ENCODE measurements at regions not wholly inside any gene's neighbourhood (a gene's known extent, or its start where the extent isn't known, plus 50 kb on each side); places are given as distances from the start of the nearest gene placed in this dataset.
A peak's percentile ranks its signal among the peaks of the same experiment; 100 is the strongest.

DNA sequence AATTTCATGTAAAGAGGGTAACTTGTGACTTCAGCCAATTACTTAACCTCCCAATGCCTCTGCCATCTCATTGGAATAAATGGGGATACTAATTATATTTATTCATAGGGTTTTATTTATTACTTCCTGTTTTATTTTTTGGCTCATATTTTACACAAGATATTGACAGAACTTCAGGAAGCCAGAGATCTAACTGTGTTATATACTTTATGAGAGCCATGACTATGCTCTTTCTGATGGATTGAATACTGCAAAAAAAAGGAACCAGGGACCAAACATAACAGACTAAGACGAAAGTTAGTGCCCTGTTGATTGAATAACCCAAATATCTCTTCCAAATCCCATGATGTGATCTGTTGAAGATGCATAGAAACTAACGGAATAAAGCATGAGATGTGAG lies 243.3 kb upstream of the STARD13 start:
- H3K27ac ChIP-seq (ENCODE audit: low read depth, low read length): no peak overlapping the region
- H3K27me3 ChIP-seq (ENCODE audit: control insufficient read depth, insufficient read depth, low read length): no peaks in the 10 kb centered on the region
- TF ChIP-seq, protein P1, sequence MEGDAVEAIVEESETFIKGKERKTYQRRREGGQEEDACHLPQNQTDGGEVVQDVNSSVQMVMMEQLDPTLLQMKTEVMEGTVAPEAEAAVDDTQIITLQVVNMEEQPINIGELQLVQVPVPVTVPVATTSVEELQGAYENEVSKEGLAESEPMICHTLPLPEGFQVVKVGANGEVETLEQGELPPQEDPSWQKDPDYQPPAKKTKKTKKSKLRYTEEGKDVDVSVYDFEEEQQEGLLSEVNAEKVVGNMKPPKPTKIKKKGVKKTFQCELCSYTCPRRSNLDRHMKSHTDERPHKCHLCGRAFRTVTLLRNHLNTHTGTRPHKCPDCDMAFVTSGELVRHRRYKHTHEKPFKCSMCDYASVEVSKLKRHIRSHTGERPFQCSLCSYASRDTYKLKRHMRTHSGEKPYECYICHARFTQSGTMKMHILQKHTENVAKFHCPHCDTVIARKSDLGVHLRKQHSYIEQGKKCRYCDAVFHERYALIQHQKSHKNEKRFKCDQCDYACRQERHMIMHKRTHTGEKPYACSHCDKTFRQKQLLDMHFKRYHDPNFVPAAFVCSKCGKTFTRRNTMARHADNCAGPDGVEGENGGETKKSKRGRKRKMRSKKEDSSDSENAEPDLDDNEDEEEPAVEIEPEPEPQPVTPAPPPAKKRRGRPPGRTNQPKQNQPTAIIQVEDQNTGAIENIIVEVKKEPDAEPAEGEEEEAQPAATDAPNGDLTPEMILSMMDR (IDR thresholded peaks at IDR 0.05; ENCODE audit: low read depth, low read length): no peak
- H3K9me3 ChIP-seq (ENCODE audit: control insufficient read depth, insufficient read depth, low read length): no peaks in the 10 kb centered on the region
- POLR2A ChIA-PET: no interaction called here
- CTCF ChIA-PET: no interaction called here
- H3K4me3 ChIP-seq (ENCODE audit: low read depth, low read length): no peak overlapping the region
- no peak for DNase-seq (ENCODE audit: low read depth, low spot score)

DNA sequence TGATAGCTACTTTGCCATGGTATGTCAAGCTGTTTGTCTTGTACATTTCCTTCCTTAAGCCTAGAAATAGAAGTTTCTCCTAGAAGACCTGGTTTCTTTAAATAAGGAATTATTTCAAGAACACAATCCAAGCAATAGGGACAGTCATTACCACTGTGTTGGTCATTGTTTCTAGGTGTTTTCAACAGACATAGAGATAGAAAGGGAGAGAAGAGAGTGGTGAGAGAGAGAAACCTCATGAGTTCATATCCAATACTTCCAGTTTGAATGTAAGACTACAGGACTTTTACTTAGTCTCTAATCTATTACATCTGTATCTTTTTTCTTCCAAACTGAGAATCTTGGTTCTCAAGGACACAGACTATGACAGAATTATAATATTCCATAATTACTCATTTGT lies 245.9 kb upstream of the STARD13 start:
- H3K4me3 ChIP-seq (ENCODE audit: low read depth, low read length): no peak overlapping the region
- DNase-seq (ENCODE audit: low read depth, low spot score): no peak
- no peak overlapping the region for H3K27ac ChIP-seq (ENCODE audit: low read depth, low read length)
- POLR2A ChIA-PET: no interaction called here
- CTCF ChIA-PET: no interaction called here
- TF ChIP-seq, protein P1 (IDR thresholded peaks at IDR 0.05; ENCODE audit: low read depth, low read length): no peak
- no peaks in the 10 kb centered on the region for H3K27me3 ChIP-seq (ENCODE audit: control insufficient read depth, insufficient read depth, low read length)
- no peaks in the 10 kb centered on the region for H3K9me3 ChIP-seq (ENCODE audit: control insufficient read depth, insufficient read depth, low read length)

- ChIA-PET POLR2A (no interaction called here), CTCF (no interaction called here)
- DNase-seq (ENCODE audit: low read depth, low spot score): no peak
- Histone ChIP-seq H3K9me3 (ENCODE audit: control insufficient read depth, insufficient read depth, low read length) (no peaks in the 10 kb centered on the region), H3K27ac (ENCODE audit: low read depth, low read length) (no peak overlapping the region), H3K27me3 (ENCODE audit: control insufficient read depth, insufficient read depth, low read length) (no peaks in the 10 kb centered on the region), H3K4me3 (ENCODE audit: low read depth, low read length) (no peak overlapping the region)
- TF ChIP-seq, protein P1 (IDR thresholded peaks at IDR 0.05; ENCODE audit: low read depth, low read length): no peak
These were observed 249.5 kb upstream of the STARD13 start for GRCh38 chr13:33535061-33535460.

GRCh38 chr13:33536601-33537000 lies 251.0 kb upstream of the STARD13 start:
- no peaks in the 10 kb centered on the region for H3K9me3 ChIP-seq (ENCODE audit: control insufficient read depth, insufficient read depth, low read length)
- no peak for DNase-seq (ENCODE audit: low read depth, low spot score)
- ChIA-PET POLR2A (no interaction called here), CTCF (interaction anchor here (1.3 to 1.5 kb wide), 2 partner anchors 11 to 188 kb away, joined by 4 to 5 read pairs; no protein-coding TSS in a partner anchor)
- H3K4me3 ChIP-seq (ENCODE audit: low read depth, low read length): no peak overlapping the region
- H3K27me3 ChIP-seq (ENCODE audit: control insufficient read depth, insufficient read depth, low read length): no peaks in the 10 kb centered on the region
- no peak overlapping the region for H3K27ac ChIP-seq (ENCODE audit: low read depth, low read length)
- TF ChIP-seq, protein P1 (IDR thresholded peaks at IDR 0.05; ENCODE audit: low read depth, low read length): no peak

- no peaks in the 10 kb centered on the region for H3K27me3 ChIP-seq (ENCODE audit: control insufficient read depth, insufficient read depth, low read length)
- H3K4me3 ChIP-seq (ENCODE audit: low read depth, low read length): no peak overlapping the region
- CTCF ChIA-PET: interaction anchor here (1.3 to 1.5 kb wide), 2 partner anchors 12 to 187 kb away, joined by 4 to 5 read pairs; no protein-coding TSS in a partner anchor
- DNase-seq (ENCODE audit: low read depth, low spot score): peak; percentile 89
- POLR2A ChIA-PET: no interaction called here
- no peak overlapping the region for H3K27ac ChIP-seq (ENCODE audit: low read depth, low read length)
- no peaks in the 10 kb centered on the region for H3K9me3 ChIP-seq (ENCODE audit: control insufficient read depth, insufficient read depth, low read length)
- TF ChIP-seq, protein P1 (IDR thresholded peaks at IDR 0.05; ENCODE audit: low read depth, low read length): no peak
These were observed 251.5 kb upstream of the STARD13 start for GRCh38 chr13:33537026-33537425.

All from AG04450 (cell line).